K562 (cell line): ENCODE measurements at regions not wholly inside any gene's neighbourhood (a gene's known extent, or its start where the extent isn't known, plus 50 kb on each side); places are given as distances from the start of the nearest gene placed in this dataset.

Experiments used
- ATAC-seq: fragments of 200-7000 bp; cut with Tn5 transposase; 3 replicates; pipeline ENCODE4 v1.9.1; 2020; ENCODE audit warnings: moderate library complexity
- BruUV-seq: library from RNA; stranded (reverse); fragments of 400-500 nt; replicated peaks from 2 replicates; lab custom pipeline; 2021; lab: Mats Ljungman, UMichigan
- CTCF ChIA-PET: fragments of 300-600 bp; formaldehyde crosslinking; extraction: SDS; loops from one replicate; lab custom pipeline; 2021; ENCODE audit warnings: low intra/inter-chr PET ratio; lab: Yijun Ruan, JAX
- POLR2A ChIA-PET: fragments of 300-600, 350-650 bp; sonication (Branson Sonifier 250); formaldehyde crosslinking; extraction: SDS; loops from one replicate; lab custom pipeline; 2021; ENCODE audit warnings: antibody characterized with exemption, inconsistent platforms; lab: Yijun Ruan, JAX
- DNase-seq, 4 experiments: peaks; one replicate each; pipeline versions ENCODE4 v3.0.0 to v3.0.0-alpha.2; 2011 to 2018; ENCODE audit warnings: low spot score in 3 of 4, mixed read lengths in 3 of 4; ENCODE audit errors: extremely low read depth in 1 of 4
- FAIRE-seq: peaks from 2 replicates; lab custom pipeline; 2011; peaks lifted over from hg19 to GRCh38; lab: Jason Lieb, UNC
- H2AFZ ChIP-seq: 2 replicates; pipeline ENCODE4 v1.6.0; 2011; ENCODE audit warnings: low read depth, low read length, control low read depth, inconsistent platforms
- H3K27ac ChIP-seq: fragments of 200-600 bp; 3 replicates; pipeline ENCODE4 v1.8.0; 2011; ENCODE audit warnings: low read depth, mild to moderate bottlenecking, control low read depth, inconsistent platforms, low read length, moderate library complexity, mixed read lengths; ENCODE audit errors: extremely low read depth
- H3K27me3 ChIP-seq, 2 experiments: fragments of 300-600 bp in 1 of 2; 2 replicates in 1 of 2; 3 replicates in 1 of 2; pipeline versions ENCODE4 v1.6.0 to v1.8.0; 2011; ENCODE audit warnings: inconsistent platforms in 2 of 2, low read length in 2 of 2, mild to moderate bottlenecking in 1 of 2, mixed read lengths in 1 of 2, moderate library complexity in 1 of 2; ENCODE audit not compliant: control insufficient read depth in 2 of 2, insufficient read depth in 2 of 2
- H3K36me3 ChIP-seq: fragments of 300-600 bp; 3 replicates; pipeline ENCODE4 v1.8.0; 2011; ENCODE audit warnings: mild to moderate bottlenecking, low read length, inconsistent platforms; ENCODE audit not compliant: control insufficient read depth, insufficient read depth
- H3K4me1 ChIP-seq, 2 experiments: fragments of 200-600 bp in 1 of 2; replicated peaks in 1 of 2; 2 replicates in 1 of 2; 3 replicates in 1 of 2; pipeline versions ENCODE4 v1.5.1 to v1.8.0; 2011; ENCODE audit warnings: inconsistent platforms in 2 of 2, low read length in 2 of 2, mild to moderate bottlenecking in 1 of 2, mixed read lengths in 1 of 2, moderate library complexity in 1 of 2; ENCODE audit not compliant: control insufficient read depth in 2 of 2, insufficient read depth in 2 of 2
- H3K4me2 ChIP-seq: 2 replicates; pipeline ENCODE4 v1.6.1; 2011; ENCODE audit warnings: low read length, control low read depth, inconsistent platforms, mixed read lengths; ENCODE audit not compliant: insufficient read depth
- H3K4me3 ChIP-seq: fragments of 200-600 bp; sonication (generic), shearing (Covaris generic); 2 replicates; pipeline ENCODE4 v1.5.1; 2016; ENCODE audit warnings: control low read depth, inconsistent platforms
- H3K79me2 ChIP-seq: fragments of 200-600 bp; 3 replicates; pipeline ENCODE4 v1.8.0; 2011; ENCODE audit warnings: low read length, inconsistent platforms; ENCODE audit not compliant: control insufficient read depth, insufficient read depth
- H3K9ac ChIP-seq, 2 experiments: 2 replicates each; pipeline versions ENCODE4 v1.6.0 to v1.6.1; 2011; ENCODE audit warnings: low read depth in 2 of 2, low read length in 2 of 2, control low read depth in 1 of 2, inconsistent platforms in 1 of 2, mild to moderate bottlenecking in 1 of 2, mixed read lengths in 1 of 2; ENCODE audit not compliant: insufficient read depth in 1 of 2
- H3K9me1 ChIP-seq: one replicate; pipeline ENCODE4 v1.6.0; 2011; ENCODE audit warnings: inconsistent platforms, mild to moderate bottlenecking, low read length, moderate library complexity; ENCODE audit not compliant: control insufficient read depth, insufficient read depth
- H3K9me3 ChIP-seq: replicated peaks from 2 replicates; pipeline ENCODE4 v1.5.1; 2011; ENCODE audit warnings: low read depth, low read length, inconsistent platforms; ENCODE audit not compliant: control insufficient read depth, insufficient read depth
- H4K20me1 ChIP-seq: replicated peaks from 2 replicates; pipeline ENCODE4 v1.6.1; 2011; ENCODE audit warnings: low read length, inconsistent platforms, mixed read lengths; ENCODE audit not compliant: control insufficient read depth, insufficient read depth
- ARID2 ChIP-seq: fragments of 450-650 bp; IDR thresholded peaks from 2 replicates; pipeline ENCODE4 v1.6.1; 2017; ENCODE audit warnings: antibody characterized with exemption, mild to moderate bottlenecking
- BRD9 ChIP-seq: fragments of 450-650 bp; IDR thresholded peaks from 2 replicates; pipeline ENCODE4 v1.6.1; 2018; ENCODE audit warnings: low read depth; ENCODE audit not compliant: partially characterized antibody
- CHD4 ChIP-seq: fragments of 200-600 bp; sonication (generic); IDR thresholded peaks from 3 replicates; pipeline ENCODE4 v1.6.1; 2012; ENCODE audit warnings: low read depth, mild to moderate bottlenecking, mixed read lengths, low read length, inconsistent platforms; ENCODE audit not compliant: insufficient read depth, insufficient replicate concordance, poor library complexity, severe bottlenecking
- ELF2 ChIP-seq: fragments of 250-450 bp; sonication (Bioruptor Pico); IDR thresholded peaks from 2 replicates; pipeline ENCODE4 v1.5.0; 2021; ENCODE audit warnings: mild to moderate bottlenecking
- HMG20B ChIP-seq: fragments of 250-450 bp; sonication (Bioruptor Pico); IDR thresholded peaks from 2 replicates; pipeline ENCODE4 v1.5.0; 2021; ENCODE audit warnings: mild to moderate bottlenecking
- NCOR1 ChIP-seq: fragments of 450-650 bp; IDR thresholded peaks from 2 replicates; pipeline ENCODE4 v1.6.1; 2016; ENCODE audit warnings: mild to moderate bottlenecking, moderate library complexity
- PML ChIP-seq: IDR thresholded peaks from 2 replicates; pipeline ENCODE4 v1.6.1; 2012; ENCODE audit warnings: low read length, inconsistent platforms
- XRCC4 ChIP-seq: IDR thresholded peaks from one replicate; pipeline ENCODE4 v1.6.1; 2011; ENCODE audit not compliant: insufficient read depth, insufficient read length; ENCODE audit errors: extremely low read depth
- ZBTB40 ChIP-seq, 2 experiments: fragments of 450-650 bp in 1 of 2; sonication (generic) in 1 of 2; formaldehyde crosslinking in 1 of 2; IDR thresholded peaks; 2 replicates each; pipeline versions ENCODE4 v1.7.1 to v1.9.0; 2016 to 2022; ENCODE audit warnings: inconsistent platforms in 1 of 2, mild to moderate bottlenecking in 1 of 2, missing genetic modification reagents in 1 of 2
- ZNF280B ChIP-seq: fragments of 250-450 bp; sonication (Bioruptor Pico); IDR thresholded peaks from 2 replicates; pipeline ENCODE4 v1.5.1; 2021; ENCODE audit warnings: mild to moderate bottlenecking
- ZNF445 ChIP-seq: fragments of 250-450 bp; sonication (Bioruptor Pico); IDR thresholded peaks from 2 replicates; pipeline ENCODE4 v1.4.0; 2020; ENCODE audit warnings: low read depth, mild to moderate bottlenecking, moderate library complexity
- ZNF511 ChIP-seq: sonication (generic); formaldehyde crosslinking; IDR thresholded peaks from 2 replicates; pipeline ENCODE4 v1.8.0; 2022; ENCODE audit warnings: mild to moderate bottlenecking, missing genetic modification reagents
- WGBS: fragments of 100-300 bp; shearing (Covaris generic); methylation state at CpG from one replicate; pipeline ENCODE4 v1.1.6; 2016; ENCODE audit warnings: low coverage, mixed read lengths; ENCODE audit not compliant: insufficient coverage; ENCODE audit errors: missing lambda C conversion rate; 5-methylcytosine and 5-hydroxymethylcytosine counted together
- in situ Hi-C: fragments of 300-500 bp; cut with MboI; formaldehyde crosslinking; loops from 4 replicates; pipeline ENCODE4 v1.15.0; 2018; ENCODE audit warnings: inconsistent platforms, mixed read lengths
- intact Hi-C: fragments of 100-400 bp; cut with micrococcal nuclease; formaldehyde crosslinking; loops from 2 replicates; pipeline ENCODE4 v1.14.2; 2022

GRCh38 chr15:47609693-47610092, 107.6 kb upstream of the SEMA6D start:
- BruUV-seq = no TSS peak
- no peak for FAIRE-seq
- TF ChIP-seq NCOR1 = no peak
- TF ChIP-seq CHD4 = no peak
- TF ChIP-seq ZNF445 (CRISPR knock-in tag) = no peak
- TF ChIP-seq BRD9 = no peak
- no peak for TF ChIP-seq ZNF280B (CRISPR knock-in tag)
- no peak for TF ChIP-seq ZNF511 (CRISPR knock-in tag)
- no peak for TF ChIP-seq ARID2
- TF ChIP-seq XRCC4 = no peak
- no peak for TF ChIP-seq ELF2 (CRISPR knock-in tag)
- TF ChIP-seq HMG20B (CRISPR knock-in tag) = no peak
- no peak for TF ChIP-seq PML
- TF ChIP-seq ZBTB40 (IDR thresholded peaks at IDR 0.05) = no peak
- no peak for TF ChIP-seq ZBTB40 (CRISPR knock-in tag; IDR thresholded peaks at IDR 0.05)

More at GRCh38 chr15:47609693-47610092, 107.6 kb upstream of the SEMA6D start:
- no peaks in the 10 kb centered on the region for H3K27me3 ChIP-seq
- H3K36me3 ChIP-seq = no peaks in the 10 kb centered on the region
- DNase-seq (no peak), ATAC-seq (no peak)
- H3K9me1 ChIP-seq = no peaks in the 10 kb centered on the region
- no peak overlapping the region for H3K27ac ChIP-seq
- H2AFZ ChIP-seq = no peak overlapping the region
- in situ Hi-C loops (no loop called here), intact Hi-C loops (no loop called here)
- H3K4me2 ChIP-seq = no peak overlapping the region
- H3K4me3 ChIP-seq = no peak overlapping the region
- no peaks in the 10 kb centered on the region for H3K4me1 ChIP-seq
- H4K20me1 ChIP-seq = no peaks in the 10 kb centered on the region
- ChIA-PET CTCF (no interaction called here), POLR2A (no interaction called here)
- no peaks in the 10 kb centered on the region for H3K79me2 ChIP-seq
- H3K9me3 ChIP-seq = no peaks in the 10 kb centered on the region
- WGBS = 7% methylated on average over 1 of the region's 2 CpGs
- H3K9ac ChIP-seq = no peak overlapping the region
